Mammary epithelial cell (primary cell): ENCODE measurements at regions not wholly inside any gene's neighbourhood (a gene's known extent, or its start where the extent isn't known, plus 50 kb on each side); places are given as distances from the start of the nearest gene placed in this dataset.

Experiments used
- EZH2 ChIP-seq: IDR thresholded peaks from 2 replicates; pipeline ENCODE4 v1.6.1; 2012; ENCODE audit warnings: low read length, inconsistent platforms, borderline replicate concordance
- TF ChIP-seq, protein P1 (sequence below), 2 donors: IDR thresholded peaks in 1 of 2; conservative IDR thresholded peaks in 1 of 2; 2 replicates each; pipeline ENCODE4 v1.5.1; 2011 to 2012; ENCODE audit warnings: inconsistent platforms in 2 of 2, low read length in 2 of 2, mild to moderate bottlenecking in 2 of 2, control low read depth in 1 of 2, low read depth in 1 of 2; ENCODE audit not compliant: insufficient read depth in 1 of 2; ENCODE audit errors: extremely low read depth in 1 of 2

DNA sequence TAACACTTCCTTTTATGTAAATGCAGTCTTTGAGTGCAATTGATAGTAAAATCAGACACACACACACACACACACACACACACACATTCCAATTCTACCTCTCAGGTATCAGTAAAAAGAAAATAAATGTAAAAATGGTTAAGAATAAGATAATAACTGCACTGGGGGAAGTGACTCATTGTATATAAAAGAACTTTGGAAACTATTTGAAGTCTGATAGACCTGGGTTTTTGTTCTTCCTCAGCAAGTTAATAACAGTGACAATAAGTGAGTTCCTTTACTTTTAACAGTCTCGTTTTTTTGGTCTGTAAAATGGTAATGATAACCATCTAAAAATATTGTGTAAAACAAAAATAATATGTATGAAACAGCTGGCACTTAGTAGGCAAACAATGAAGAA, 1815.0 kb downstream of the MRPL39 start:
- TF ChIP-seq, protein P1, sequence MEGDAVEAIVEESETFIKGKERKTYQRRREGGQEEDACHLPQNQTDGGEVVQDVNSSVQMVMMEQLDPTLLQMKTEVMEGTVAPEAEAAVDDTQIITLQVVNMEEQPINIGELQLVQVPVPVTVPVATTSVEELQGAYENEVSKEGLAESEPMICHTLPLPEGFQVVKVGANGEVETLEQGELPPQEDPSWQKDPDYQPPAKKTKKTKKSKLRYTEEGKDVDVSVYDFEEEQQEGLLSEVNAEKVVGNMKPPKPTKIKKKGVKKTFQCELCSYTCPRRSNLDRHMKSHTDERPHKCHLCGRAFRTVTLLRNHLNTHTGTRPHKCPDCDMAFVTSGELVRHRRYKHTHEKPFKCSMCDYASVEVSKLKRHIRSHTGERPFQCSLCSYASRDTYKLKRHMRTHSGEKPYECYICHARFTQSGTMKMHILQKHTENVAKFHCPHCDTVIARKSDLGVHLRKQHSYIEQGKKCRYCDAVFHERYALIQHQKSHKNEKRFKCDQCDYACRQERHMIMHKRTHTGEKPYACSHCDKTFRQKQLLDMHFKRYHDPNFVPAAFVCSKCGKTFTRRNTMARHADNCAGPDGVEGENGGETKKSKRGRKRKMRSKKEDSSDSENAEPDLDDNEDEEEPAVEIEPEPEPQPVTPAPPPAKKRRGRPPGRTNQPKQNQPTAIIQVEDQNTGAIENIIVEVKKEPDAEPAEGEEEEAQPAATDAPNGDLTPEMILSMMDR (conservative IDR thresholded peaks at IDR 0.05 in 1 of 2, IDR thresholded peaks at IDR 0.05 in 1 of 2; ENCODE audit: extremely low read depth in 1 of 2, insufficient read depth in 1 of 2, low read depth in 1 of 2, low read length in 2 of 2): no peak
- no peak for TF ChIP-seq EZH2
